ENCODE measurements at regions not wholly inside any gene's neighbourhood (a gene's known extent, or its start where the extent isn't known, plus 50 kb on each side); places are given as distances from the start of the nearest gene placed in this dataset.

DNA sequence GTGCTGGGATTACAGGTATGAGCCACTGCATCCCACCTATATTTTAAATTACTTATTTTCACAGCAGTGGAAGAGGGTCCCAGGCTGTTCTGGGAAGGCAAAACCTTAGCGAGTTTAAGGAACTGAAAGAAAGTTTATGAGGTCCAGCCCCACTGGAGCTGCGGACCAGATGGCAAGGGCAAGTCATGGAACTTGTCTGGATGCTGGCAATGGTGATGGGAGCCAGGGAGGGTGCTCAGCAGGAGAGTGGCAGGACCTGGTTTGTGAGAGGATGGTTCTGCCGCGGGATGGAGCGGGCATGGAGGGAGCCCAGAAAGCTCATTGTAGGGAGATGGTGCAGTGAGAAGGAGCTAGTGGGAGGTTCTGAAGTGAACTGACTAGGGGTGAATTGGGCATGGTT, 50.6 kb upstream of the SLC45A1 start:
- DNase-seq, result no peak

DNA sequence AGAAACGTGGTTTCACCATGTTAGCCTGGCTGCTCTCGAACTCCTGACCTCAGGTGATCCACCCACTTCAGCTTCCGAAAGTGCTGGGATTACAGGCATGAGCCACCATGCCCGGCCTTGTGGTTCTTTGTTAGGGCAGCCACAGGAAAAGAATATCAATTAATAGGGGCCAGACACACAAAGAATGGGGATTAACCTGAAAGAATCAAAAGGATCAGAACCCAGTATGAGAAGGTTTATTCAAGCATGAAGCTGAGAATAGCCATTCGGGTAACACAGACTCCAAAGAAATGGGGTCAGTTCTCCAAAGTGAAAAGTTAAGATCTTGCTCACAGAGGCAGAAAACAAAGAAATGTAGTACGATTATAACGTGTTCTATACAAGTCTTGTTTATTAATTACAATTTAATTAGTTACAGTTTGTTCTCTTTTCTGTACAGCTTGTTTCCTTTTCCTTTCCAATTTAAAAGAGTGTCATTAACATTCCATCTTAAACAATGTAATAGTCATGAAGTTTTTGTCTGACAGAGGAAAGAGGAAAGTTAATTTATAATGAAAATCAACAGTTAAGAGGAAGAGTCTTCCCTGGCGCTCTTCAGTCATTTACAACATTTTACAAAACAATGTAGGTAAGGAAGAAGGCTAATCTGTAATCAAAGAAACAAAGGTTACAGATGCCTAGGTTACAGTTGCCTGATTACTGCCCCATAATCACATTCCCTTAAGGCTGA, 51.3 kb upstream of the SLC45A1 start:
- no peak for DNase-seq

DNA sequence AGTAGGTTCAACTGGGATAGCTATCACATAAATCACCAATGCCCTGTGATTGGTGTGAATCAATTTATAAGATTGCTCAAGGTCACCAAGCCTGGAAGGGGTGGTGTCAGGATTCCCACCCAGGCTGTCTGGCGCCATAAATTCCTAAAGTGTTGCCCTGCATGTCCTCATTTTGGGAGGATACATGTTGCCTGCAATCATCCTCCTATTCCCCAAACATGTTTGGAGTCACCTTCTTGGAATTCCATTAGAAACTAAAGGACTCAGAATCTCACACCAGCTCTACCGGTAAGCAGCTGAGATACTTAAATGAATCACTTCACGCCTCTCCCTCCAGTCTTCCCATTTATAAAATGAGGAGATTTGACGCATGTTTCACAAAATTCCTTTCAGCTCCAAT, 54.1 kb upstream of the SLC45A1 start:
- no peak for DNase-seq

DNA sequence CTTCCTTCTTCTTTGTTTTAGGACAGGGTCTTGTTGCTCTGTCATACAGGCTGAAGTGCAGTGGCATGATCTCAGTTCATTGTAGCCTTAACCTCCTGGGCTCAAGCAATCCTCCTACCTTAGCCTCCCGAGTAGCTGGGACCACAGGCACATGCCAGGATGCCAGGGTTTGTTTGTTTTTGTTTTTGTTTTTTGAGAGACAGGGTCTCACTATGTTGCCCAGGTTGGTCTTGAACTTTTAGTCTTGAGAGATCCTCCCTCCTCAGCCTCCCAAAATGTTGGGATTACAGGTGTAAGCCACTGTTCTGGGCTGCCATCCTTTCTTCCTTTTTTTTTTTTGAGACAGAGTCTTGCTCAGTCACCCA, 56.5 kb upstream of the SLC45A1 start:
- DNase-seq, result no peak

DNA sequence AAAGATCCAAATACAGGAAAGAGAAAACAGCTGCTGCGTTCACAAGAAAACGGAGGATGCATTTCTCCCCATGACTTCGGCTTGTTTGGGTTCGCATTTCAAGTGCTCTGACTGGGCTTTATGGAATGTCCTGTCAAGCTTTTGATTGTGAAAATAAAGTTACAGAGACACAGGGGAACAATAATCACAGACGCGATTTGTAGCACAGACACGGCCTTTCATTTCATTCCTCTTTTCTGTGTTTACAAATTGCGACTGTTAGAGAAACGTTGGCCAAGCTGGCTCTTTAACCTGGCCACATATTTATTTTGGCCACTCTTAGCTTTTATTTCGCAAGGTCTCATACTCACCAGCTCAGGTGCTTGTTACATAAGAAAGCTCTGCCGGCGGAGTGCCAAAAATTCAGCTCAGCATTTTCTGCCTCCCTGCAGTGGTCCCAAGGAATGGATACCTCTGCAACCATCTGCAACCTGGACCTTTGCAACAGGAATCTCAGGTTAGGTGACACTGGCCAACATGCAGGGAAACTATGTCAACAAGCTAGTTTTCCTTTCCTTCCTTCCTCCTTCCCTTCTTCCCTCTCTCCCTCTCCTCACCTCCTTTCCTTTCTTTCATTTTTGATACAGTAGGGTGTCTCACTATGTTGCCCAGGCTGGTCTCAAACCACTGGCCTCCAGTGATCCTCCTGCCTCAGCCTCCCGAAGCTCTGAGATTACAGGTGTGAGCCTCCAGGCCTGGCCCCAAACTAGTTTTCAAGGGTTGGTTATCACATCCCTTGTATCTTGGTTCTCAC, 58.2 kb upstream of the SLC45A1 start:
- DNase-seq, result no peak

DNA sequence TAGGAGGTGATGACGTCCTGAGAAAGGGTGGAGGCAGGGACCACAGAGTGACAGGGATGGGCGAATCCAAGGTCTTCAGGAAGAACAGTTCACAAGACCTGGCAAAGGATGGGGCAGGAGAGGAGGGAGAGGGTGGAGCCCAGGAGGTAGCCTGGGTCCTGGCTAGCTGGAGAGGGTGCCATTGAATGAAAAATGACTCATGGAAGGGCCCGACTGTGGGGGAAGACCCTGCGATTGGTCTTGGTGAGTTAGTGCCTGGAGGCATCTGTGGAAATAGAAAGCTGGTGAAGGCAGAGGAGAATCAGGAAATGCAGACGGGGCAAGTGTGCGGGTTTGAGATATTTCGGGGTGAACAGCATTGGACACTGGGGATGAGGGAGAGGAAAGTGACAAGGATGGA, 60.3 kb upstream of the SLC45A1 start:
- no peak for DNase-seq

DNA sequence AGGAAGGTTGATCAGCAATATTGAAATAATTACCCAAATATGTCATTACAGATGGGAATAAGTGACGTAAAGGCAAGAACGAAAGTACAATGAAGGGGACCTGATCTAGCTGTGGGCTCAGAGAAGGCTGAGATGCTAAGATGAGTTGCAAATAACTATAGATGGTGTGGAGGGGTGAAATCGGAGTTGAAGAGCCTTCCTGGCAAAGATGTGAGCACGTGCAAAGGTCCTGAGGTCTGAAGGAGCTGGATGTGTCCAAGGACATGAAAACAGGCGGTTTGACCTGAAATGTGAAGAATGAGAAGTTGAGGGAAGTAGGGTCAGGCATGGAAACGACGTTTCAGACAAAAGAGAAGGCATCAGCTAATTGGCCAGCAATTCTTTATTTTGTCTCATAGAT, 61.6 kb upstream of the SLC45A1 start:
- no peak for DNase-seq

DNA sequence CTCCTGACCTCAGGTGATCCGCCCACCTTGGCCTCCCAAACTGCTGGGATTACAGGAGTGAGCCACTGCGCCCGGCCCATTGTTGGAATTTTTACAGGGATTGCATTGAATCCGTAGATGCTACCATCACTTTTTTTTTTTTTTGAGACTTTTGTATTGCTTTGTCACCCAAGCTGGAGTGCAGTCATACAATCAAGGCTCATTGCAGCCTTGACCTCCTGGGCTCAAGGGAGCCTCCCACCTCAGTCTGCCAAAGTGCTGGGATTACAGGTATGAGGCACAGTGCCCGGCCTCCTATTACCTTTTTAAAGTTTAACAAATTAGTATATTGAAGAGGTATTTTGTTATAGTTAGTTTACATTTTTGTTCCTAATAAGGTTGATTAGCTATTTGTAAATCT, 62.2 kb upstream of the SLC45A1 start:
- no peak for DNase-seq

DNA sequence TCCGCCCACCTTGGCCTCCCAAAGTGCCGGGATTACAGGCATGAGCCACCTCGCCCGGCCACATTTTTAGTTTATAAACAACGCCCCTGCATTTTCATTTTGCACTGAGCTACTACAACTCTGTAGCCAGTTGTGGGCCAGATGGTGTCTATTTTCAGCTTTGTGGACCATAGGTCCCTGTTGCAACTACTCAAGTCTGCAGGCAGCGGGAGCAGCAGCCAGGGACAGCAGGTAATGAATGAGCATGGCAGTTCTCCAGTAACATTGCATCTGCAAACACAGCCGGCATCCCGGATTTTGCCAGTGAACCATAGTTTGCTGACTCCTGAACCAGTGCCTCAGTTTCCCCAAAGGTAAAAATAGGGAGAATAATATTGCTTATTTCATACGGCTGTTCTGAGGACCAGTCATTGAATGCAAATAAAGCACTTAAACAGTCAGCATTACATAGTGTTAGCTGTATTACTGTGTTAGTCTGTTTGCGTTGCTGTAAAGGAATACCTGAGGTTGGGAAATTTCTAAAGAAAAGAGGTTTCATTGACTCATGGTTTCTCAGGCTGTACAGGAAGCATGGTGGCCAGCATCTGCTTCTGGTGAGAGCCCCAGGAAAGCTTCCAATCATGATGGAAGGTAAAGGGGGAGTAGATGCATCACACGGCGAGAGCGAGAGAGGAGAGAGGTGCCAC, 65.5 kb upstream of the SLC45A1 start:
- no peak for DNase-seq

DNA sequence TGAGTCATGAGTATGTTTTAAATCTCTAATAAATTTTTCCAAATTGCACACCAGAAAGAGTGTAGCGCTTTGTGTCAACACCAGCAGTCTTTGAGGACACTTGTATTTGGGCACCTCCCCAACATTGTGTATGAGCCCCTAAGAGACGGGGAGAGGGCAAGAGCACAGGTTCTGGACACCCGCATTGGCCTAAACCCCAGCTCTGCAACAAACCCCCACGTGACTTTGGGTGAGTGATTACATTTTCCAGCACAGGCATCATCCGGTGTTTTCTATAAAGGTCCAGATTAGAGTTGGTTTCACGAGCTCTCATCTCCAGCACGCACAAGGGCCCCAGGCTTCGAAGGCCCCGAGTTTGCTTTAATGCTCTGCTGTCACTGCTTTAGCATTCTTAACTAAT, 66.3 kb upstream of the SLC45A1 start:
- DNase-seq, result no peak

DNA sequence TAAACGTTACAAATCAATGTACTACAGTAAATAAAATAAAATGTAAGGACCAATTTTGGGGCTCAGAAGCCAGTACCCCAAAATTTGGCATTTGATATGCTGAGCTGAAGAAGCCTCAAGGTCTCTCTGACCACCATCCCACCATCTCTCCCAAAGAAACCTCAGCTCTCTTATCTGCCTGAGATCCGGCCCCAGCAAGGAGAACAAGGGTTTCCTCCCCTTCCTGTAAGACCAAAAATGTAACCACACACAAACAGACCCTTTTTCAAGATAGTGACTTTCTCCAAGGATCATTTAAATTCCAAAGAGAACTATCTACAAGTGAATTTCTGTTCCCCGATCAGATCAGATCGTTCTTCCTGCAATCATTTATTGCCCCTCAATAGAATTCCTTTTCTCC, 68.1 kb upstream of the SLC45A1 start:
- DNase-seq, result no peak

DNA sequence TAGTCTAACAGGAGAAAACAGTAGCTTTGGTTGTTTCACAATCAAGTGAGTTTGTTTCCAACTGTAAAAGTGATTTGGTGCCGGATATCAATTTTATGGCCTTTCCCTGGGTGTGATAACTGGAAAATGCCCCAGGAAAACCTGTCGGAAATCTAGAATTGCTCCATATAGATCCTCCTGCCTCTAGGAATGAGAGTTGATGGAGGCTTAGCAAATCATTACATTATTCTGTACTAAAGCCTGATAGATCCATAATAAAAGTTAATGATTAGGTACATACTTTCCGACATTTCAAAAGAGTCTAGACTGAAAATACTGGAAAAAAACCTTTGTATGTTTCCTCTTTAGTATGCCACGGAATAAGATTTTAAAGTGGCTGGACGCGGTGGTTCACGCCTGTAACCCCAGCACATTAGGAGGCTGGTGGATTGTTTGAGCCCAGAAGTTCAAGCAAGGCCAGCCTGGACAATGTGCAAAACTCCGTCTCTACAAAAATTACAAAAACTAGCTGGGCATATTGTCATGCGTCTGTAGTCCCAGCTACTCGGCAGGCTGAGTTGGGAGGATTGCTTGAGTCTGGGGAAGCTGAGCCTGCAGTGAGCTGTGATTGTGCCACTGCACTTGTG, 70.0 kb upstream of the SLC45A1 start:
- no peak for DNase-seq

DNA sequence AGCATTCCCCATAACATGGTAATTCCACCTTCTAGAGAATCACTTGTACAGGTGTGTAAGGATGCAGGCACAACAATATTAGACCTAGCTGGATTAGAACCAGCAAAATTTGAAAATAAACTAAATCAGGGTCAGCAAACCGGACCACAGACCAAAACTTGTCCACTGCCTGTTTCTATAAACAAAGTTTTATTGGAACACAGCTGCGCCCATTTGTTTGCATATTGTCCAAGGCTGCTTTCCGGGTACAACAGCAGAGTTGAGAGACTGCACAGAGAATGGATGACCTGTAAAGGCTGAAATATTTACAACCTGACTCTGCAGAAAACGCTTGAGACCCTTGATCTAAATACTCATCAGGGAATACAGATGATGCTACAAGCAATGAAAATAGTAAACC, 73.6 kb upstream of the SLC45A1 start:
- no peak for DNase-seq

DNA sequence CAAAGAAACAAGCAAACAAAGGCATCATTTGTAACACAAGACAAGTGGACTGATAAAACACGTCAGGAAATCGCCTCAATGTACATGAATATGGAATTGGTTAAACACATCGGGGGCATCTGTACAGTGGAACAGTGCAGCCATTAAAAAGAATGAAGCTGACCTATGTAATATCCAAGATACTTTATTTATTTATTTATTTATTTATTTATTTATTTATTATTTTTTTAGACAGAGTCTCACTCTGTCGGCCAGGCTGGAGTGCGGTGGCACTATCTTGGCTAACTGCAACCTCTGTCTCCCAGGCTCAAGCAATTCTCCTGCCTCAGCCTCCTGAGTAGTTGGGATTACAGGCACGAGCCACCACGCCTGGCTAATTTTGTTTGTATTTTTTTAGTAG, 75.4 kb upstream of the SLC45A1 start:
- no peak for DNase-seq

DNA sequence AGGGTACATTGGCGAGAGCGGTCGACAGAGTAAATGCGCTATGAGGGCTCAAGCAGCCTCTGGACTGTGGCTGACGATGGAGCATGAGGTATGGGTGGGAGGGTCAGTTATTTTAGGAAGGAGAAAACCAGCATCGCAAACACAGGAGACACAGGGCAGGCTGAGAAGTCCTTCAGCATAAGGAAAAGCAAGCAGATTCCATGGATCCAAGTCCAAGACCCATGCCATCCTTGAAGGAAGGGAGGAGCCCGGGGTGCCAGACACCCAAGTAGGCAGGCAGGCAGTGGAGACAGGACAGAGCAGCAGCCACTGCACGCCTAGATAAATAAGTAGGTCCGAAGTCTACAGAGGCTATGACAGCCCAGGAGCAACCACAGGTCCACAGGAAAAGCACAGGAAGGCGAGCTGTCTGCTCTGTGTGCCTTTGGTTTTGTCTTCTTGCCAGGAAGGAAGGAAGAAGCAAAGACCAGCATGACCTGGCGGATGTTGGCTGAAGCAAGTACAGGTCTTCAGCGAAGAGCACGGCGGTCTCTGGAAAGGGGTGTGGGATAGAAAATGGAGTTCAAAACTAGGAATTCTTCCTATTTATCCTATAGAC, 76.4 kb upstream of the SLC45A1 start:
- DNase-seq, result no peak

DNA sequence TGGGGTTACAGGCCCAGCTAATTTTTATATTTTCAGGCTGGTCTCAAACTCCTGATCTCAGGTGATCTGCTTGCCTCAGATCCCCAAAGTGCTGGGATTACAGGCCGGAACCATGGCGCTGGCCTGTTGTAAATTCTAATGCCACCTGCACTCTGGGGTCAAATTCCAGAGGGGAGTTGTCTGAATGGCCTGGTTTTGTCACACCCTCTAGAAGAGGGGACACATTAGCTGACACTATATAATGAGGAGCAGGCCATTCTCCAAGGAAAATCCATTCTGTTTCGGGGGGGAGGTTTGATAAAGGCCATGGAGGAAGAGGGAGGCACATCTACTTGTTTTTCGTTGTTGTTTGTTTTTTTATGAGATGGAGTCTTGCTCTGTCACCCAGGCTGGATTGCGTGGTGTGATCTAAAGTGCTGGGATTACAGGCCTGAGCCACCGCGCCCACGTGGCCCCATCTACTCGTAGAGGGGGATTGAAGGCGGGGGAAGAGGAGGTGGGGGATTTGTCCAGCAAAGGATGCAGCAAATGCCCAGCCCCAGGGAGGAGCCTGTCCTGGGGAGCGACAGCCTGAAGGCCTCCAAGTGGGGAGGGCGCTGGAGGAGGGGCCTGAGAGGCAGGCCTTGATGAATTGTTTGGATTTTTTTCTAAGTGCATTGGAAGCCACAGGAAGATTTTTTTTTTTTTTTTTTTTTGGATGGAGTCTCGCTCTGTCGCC, 78.4 kb upstream of the SLC45A1 start:
- DNase-seq, result no peak

DNA sequence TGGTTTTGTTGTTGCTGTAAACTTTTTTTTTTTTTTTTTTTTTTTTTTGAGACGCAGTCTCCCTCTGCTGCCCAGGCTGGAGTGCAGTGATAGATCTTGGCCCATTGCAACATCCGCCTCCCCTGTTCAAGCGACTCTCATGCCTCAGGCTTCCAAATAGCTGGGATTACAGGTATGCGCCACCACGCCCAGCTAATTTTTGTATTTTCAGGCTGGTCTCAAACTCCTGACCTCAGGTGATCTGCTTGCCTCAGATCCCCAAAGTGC, 78.9 kb upstream of the SLC45A1 start:
- DNase-seq, result no peak

DNA sequence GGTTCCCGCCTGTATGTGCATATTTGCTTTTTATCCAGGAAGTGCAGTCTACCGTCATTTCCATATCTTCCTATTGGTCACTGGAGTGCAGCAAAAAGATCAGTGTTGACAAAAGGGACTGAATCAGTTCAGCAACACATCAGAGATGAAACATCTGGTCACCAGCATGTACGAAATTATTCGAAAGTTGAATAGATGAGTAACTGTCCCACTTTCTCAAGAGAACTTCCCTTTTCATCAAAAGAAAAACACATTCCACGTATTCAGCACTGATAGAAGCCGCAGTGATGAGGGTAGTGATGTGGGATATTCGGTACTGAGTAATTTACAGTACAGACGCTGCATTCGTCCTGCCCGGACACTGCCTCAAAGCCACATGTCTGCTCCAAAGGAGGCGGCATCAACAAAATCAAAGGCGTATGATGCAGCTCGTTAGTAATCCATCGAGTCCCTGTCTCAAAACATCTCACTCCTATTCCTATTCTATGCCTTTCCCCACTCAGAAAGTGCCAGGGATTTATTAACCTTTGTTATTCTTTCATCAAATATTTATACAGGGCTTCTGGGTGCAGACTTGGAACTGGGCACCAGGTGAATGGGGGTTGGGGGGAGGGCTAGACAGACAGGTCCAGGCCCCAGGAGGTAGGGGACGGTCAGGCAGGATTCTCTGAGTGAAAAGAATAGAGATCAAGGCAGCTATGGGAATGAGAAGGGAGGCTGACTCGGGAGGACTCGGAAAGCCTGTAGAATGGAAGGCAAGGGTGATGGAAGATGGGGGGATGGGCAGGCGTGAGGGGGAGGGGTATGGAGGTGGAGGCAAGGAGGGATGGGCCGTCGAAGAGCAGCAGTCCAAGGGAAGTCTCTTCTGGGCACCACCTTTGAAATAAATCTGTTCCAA, 79.5 kb upstream of the SLC45A1 start:
- DNase-seq, result no peak

DNA sequence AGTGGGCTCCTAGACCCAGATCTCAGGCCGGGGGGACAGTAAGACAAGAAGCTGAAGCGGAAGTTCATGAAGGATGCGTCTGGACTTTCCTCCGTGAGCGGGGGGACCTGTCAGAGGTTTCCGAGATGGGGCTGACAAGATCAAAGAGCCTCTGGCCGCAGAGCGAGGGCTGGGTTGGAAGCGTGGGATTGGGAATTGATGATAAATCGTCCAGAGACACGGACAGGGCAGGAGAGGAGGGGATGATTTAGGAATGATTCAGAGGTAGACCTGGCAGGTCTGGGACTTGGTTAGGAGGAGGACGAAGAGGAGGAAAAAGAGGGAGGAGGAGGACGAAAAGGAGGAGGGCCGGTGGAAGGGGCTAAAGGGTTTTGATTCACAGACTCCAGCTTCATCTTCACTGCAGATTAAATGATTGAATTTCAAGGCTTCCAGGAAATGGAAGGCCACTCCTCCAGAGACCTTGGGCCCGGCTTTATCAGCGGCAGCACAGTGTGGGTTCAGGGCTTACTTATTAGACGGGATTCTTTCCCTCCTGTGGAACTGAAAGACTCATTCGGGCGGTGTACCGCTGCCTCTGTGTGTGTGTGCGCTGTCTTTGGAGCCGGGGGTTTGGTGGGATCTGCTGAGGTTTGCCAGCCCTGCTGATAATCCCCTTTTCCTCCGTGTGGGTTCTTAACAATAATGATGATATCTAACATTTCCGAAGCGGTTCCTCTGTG, 85.7 kb upstream of the SLC45A1 start:
- DNase-seq, result no peak

DNA sequence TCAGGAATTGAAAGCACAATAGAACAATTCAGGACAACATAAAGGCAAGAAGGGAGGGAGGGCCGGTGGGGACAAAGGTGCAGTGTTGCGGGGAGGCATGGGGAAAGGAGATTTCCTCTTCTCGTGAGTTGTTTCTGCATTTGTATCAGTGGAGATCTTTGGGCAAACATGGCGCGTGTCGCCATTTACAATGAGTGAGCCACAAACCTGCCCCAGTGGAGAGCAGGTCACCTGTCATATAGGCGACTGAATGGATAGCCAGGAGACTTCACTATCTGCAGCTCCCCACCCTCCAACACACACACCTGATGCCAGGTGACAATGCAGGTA, 87.7 kb upstream of the SLC45A1 start:
- no peak for DNase-seq

DNA sequence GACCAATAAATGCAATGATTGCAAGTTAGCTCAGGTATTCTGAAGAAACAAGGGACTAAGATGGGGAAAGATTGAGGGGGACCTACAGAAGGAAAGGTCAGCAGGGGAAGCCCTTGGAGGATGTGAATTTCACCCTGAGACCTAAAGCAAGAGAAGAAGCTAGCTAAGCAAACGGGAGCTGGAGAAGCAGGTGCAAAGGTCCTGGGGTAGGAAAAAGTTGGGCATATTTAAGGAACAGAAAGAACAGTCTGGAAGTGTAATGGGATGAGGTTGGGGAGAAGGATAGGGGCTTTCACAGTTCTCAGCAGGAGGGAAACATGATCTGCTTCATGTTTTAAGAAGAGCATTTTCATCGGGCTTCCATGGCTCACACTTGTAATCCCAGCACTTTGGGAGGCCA, 89.7 kb upstream of the SLC45A1 start:
- DNase-seq, result no peak
